PC-3 (cell line): ENCODE measurements at regions not wholly inside any gene's neighbourhood (a gene's known extent, or its start where the extent isn't known, plus 50 kb on each side); places are given as distances from the start of the nearest gene placed in this dataset.

Source experiments
- EZH2 ChIP-seq: fragments of 300-600 bp; sonication (generic); IDR thresholded peaks from one replicate; pipeline ENCODE4 v1.6.1; 2017; ENCODE audit warnings: antibody characterized with exemption, mild to moderate bottlenecking, low read length; ENCODE audit not compliant: unreplicated experiment
- TF ChIP-seq, protein P1 (sequence below): fragments of 300-600 bp; sonication (generic); conservative IDR thresholded peaks from 2 replicates; pipeline ENCODE4 v1.5.1; 2017; ENCODE audit warnings: antibody characterized with exemption, low read depth, mild to moderate bottlenecking, low read length

DNA sequence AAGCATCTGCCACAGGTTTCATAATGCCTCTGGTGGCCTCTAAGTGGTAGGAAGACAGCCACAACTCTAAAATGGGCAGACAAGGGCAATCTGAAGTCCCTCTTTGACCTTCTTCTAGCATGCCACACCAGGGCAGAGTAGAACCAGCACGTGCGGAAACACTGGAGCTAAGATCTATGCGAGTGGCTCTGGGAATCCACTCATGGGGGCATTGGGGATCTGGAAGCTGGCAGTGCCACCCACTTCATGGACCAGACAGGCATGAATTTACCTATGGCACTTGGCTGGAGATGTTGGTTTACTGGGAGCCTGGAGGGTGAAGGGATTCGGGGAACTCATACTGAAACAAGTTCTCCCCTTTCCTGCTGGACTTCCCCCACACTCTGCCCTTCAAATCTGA lies 337.4 kb downstream of the MIAT start:
- TF ChIP-seq, protein P1, sequence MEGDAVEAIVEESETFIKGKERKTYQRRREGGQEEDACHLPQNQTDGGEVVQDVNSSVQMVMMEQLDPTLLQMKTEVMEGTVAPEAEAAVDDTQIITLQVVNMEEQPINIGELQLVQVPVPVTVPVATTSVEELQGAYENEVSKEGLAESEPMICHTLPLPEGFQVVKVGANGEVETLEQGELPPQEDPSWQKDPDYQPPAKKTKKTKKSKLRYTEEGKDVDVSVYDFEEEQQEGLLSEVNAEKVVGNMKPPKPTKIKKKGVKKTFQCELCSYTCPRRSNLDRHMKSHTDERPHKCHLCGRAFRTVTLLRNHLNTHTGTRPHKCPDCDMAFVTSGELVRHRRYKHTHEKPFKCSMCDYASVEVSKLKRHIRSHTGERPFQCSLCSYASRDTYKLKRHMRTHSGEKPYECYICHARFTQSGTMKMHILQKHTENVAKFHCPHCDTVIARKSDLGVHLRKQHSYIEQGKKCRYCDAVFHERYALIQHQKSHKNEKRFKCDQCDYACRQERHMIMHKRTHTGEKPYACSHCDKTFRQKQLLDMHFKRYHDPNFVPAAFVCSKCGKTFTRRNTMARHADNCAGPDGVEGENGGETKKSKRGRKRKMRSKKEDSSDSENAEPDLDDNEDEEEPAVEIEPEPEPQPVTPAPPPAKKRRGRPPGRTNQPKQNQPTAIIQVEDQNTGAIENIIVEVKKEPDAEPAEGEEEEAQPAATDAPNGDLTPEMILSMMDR = no peak
- TF ChIP-seq EZH2 = no peak
